ENCODE measurements at regions not wholly inside any gene's neighbourhood (a gene's known extent, or its start where the extent isn't known, plus 50 kb on each side); places are given as distances from the start of the nearest gene placed in this dataset.

GRCh38 chr18:8963876-8964275, 138.6 kb upstream of the NDUFV2 start:
- no peaks in the 10 kb centered on the region for H3K9me3 ChIP-seq (ENCODE audit: control insufficient read depth in 4 of 4, low read length in 3 of 4)
- H3K36me3 ChIP-seq (ENCODE audit: control insufficient read depth in 4 of 4, insufficient read depth in 3 of 4, low read depth in 1 of 4, low read length in 3 of 4) = no peaks in the 10 kb centered on the region
- no peaks in the 10 kb centered on the region for H3K27me3 ChIP-seq (ENCODE audit: control insufficient read depth in 4 of 4, insufficient read depth in 4 of 4, low read length in 3 of 4)
- no peak for DNase-seq (ENCODE audit: low spot score)
- H3K4me3 ChIP-seq (ENCODE audit: low read depth in 1 of 3, low read length in 3 of 3) = no peak overlapping the region
- H3K4me1 ChIP-seq (ENCODE audit: control insufficient read depth in 4 of 4, insufficient read depth in 4 of 4, low read length in 3 of 4) = peaks cover 10 to 25% (median 22%) of the 10 kb centered on the region in 4 donors
- TF ChIP-seq, protein P1, sequence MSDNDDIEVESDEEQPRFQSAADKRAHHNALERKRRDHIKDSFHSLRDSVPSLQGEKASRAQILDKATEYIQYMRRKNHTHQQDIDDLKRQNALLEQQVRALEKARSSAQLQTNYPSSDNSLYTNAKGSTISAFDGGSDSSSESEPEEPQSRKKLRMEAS (IDR thresholded peaks at IDR 0.05) = no peak
- H3K9ac ChIP-seq (ENCODE audit: low read depth in 1 of 2, low read length in 2 of 2) = no peak overlapping the region
- H3K27ac ChIP-seq (ENCODE audit: low read depth in 1 of 2, low read length in 2 of 2) = no peak overlapping the region

GRCh38 chr18:8965398-8965797, 137.1 kb upstream of the NDUFV2 start:
- H3K4me3 ChIP-seq (ENCODE audit: low read depth in 1 of 3, low read length in 3 of 3) = no peak overlapping the region
- no peak for DNase-seq (ENCODE audit: low spot score)
- peaks cover 6 to 13% (median 10%) of the 10 kb centered on the region in 4 donors for H3K4me1 ChIP-seq (ENCODE audit: control insufficient read depth in 4 of 4, insufficient read depth in 4 of 4, low read length in 3 of 4)
- TF ChIP-seq SP1 (IDR thresholded peaks at IDR 0.05) (no peak), YY1 (IDR thresholded peaks at IDR 0.05) (no peak)
- no peaks in the 10 kb centered on the region for H3K27me3 ChIP-seq (ENCODE audit: control insufficient read depth in 4 of 4, insufficient read depth in 4 of 4, low read length in 3 of 4)
- 86% methylated on average over 8 of the region's 8 CpGs for WGBS
- H3K27ac ChIP-seq (ENCODE audit: low read depth in 1 of 2, low read length in 2 of 2) = no peak overlapping the region
- no peak overlapping the region for H3K9ac ChIP-seq (ENCODE audit: low read depth in 1 of 2, low read length in 2 of 2)
- H3K36me3 ChIP-seq (ENCODE audit: control insufficient read depth in 4 of 4, insufficient read depth in 3 of 4, low read depth in 1 of 4, low read length in 3 of 4) = no peaks in the 10 kb centered on the region
- H3K9me3 ChIP-seq (ENCODE audit: control insufficient read depth in 4 of 4, low read length in 3 of 4) = no peaks in the 10 kb centered on the region

DNA sequence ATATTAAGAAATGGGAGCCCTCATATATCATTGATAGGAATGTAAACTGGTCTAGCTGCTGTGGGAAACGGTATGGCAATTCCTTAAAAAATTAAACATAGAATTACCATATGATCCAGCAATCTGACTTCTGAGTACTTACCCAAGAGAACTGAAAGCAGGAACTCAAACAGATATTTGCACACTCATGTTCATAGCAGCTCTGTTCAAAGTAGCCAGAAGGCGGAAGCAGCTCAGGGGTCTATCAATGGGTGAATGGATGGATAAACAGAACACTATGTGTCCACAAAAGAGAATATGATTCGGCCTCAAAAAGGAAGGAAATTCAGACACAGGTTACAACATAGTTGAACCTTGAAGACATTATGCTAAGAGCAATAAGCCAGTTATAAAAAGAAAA, 135.7 kb upstream of the NDUFV2 start:
- WGBS = 93% methylated on average over 3 of the region's 3 CpGs
- no peaks in the 10 kb centered on the region for H3K36me3 ChIP-seq (ENCODE audit: control insufficient read depth in 4 of 4, insufficient read depth in 3 of 4, low read depth in 1 of 4, low read length in 3 of 4)
- no peaks in the 10 kb centered on the region for H3K27me3 ChIP-seq (ENCODE audit: control insufficient read depth in 4 of 4, insufficient read depth in 4 of 4, low read length in 3 of 4)
- H3K4me3 ChIP-seq (ENCODE audit: low read depth in 1 of 3, low read length in 3 of 3) = no peak overlapping the region
- no peaks in the 10 kb centered on the region for H3K9me3 ChIP-seq (ENCODE audit: control insufficient read depth in 4 of 4, low read length in 3 of 4)
- DNase-seq (ENCODE audit: low spot score) = no peak
- TF ChIP-seq CTCF (IDR thresholded peaks at IDR 0.05; ENCODE audit: low read depth, low read length, missing input control) (no peak), HNF4G (IDR thresholded peaks at IDR 0.05) (no peak)
- H3K27ac ChIP-seq (ENCODE audit: low read depth in 1 of 2, low read length in 2 of 2) = no peak overlapping the region
- H3K9ac ChIP-seq (ENCODE audit: low read depth in 1 of 2, low read length in 2 of 2) = no peak overlapping the region
- peaks cover 0 to 4% (median 1%) of the 10 kb centered on the region in 4 donors for H3K4me1 ChIP-seq (ENCODE audit: control insufficient read depth in 4 of 4, insufficient read depth in 4 of 4, low read length in 3 of 4)

DNA sequence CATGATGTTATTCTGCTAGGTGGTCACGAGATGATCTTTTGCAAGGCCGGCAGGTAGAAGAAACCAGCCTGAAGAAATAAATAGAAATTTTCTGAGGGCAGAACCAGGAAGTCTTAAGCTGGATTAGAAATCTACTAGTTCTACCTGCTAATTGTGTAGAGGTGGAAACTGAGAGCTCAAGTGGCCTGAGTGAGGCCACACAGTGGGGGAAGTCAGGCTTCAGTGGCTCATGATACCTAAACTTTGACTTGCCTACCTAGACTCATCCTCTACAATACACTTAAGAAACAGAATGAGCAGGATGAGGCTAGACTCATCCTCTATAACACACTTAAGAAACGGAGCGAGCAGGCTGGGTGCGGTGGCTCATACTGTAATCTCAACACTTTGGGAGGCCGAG, 134.9 kb upstream of the NDUFV2 start:
- H3K27me3 ChIP-seq (ENCODE audit: control insufficient read depth in 4 of 4, insufficient read depth in 4 of 4, low read length in 3 of 4) = no peaks in the 10 kb centered on the region
- TF ChIP-seq NR2F2 (IDR thresholded peaks at IDR 0.05) (no peak), EGR1 (IDR thresholded peaks at IDR 0.05; ENCODE audit: low read depth in 2 of 2) (no peak), RAD21 (IDR thresholded peaks at IDR 0.05) (no peak), TAF1 (conservative IDR thresholded peaks at IDR 0.05) (no peak), HNF4G (IDR thresholded peaks at IDR 0.05) (no peak)
- TF ChIP-seq, protein P1 (IDR thresholded peaks at IDR 0.05) = no peak
- no peak overlapping the region for H3K27ac ChIP-seq (ENCODE audit: low read depth in 1 of 2, low read length in 2 of 2)
- DNase-seq (ENCODE audit: low spot score) = no peak
- H3K4me3 ChIP-seq (ENCODE audit: low read depth in 1 of 3, low read length in 3 of 3) = no peak overlapping the region
- no peak overlapping the region for H3K9ac ChIP-seq (ENCODE audit: low read depth in 1 of 2, low read length in 2 of 2)
- H3K36me3 ChIP-seq (ENCODE audit: control insufficient read depth in 4 of 4, insufficient read depth in 3 of 4, low read depth in 1 of 4, low read length in 3 of 4) = no peaks in the 10 kb centered on the region
- WGBS = 96% methylated on average over 6 of the region's 6 CpGs
- H3K9me3 ChIP-seq (ENCODE audit: control insufficient read depth in 4 of 4, low read length in 3 of 4) = no peaks in the 10 kb centered on the region
- no peaks in the 10 kb centered on the region for H3K4me1 ChIP-seq (ENCODE audit: control insufficient read depth in 4 of 4, insufficient read depth in 4 of 4, low read length in 3 of 4)
